ENCODE measurements at regions not wholly inside any gene's neighbourhood (a gene's known extent, or its start where the extent isn't known, plus 50 kb on each side); places are given as distances from the start of the nearest gene placed in this dataset.

GRCh38 chr7:153193144-153193595 lies 433.6 kb downstream of the ACTR3B start:
- TF ChIP-seq EZH2 (IDR thresholded peaks at IDR 0.05; ENCODE audit: insufficient read depth, poor library complexity, severe bottlenecking) (no peak), EZH2phosphoT487 (IDR thresholded peaks at IDR 0.05; ENCODE audit: insufficient read depth, low read depth) (no peak)
